Erythroblast (primary cell): ENCODE measurements at regions not wholly inside any gene's neighbourhood (a gene's known extent, or its start where the extent isn't known, plus 50 kb on each side); places are given as distances from the start of the nearest gene placed in this dataset.
"Not testable (repeated sequence)": the region's sequence is repeated elsewhere in the genome, so short reads cannot be mapped to it uniquely, and the experiment has no call there.

ENCODE experiments used
- GATA1 ChIP-seq: IDR thresholded peaks from 2 replicates; pipeline ENCODE4 v1.6.1; 2011; ENCODE audit warnings: low read depth, mild to moderate bottlenecking, control low read depth, low read length, moderate library complexity
- POLR2A ChIP-seq: IDR thresholded peaks from 2 replicates; pipeline ENCODE4 v1.6.1; 2011; ENCODE audit warnings: mild to moderate bottlenecking, low read length

DNA sequence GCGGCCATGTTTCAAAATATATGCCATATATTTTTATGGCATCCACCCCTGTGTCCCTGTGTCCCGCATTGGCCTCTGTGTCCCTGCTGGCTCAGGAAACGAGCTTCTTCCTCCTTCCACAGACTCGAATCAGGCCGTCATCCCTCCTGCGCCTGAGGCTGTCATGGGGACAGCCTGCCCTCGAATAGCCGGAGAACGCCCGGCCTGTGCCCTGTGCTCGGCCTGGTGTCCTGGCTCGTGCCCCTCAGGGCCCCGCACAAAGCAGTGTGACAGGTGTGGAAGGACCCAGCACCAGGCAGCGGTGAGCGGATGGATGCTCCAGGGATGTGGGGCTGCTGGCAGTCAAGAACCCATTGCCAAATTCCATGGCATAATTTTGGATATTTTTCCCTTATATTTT lies 1500.0 kb downstream of the FOXD4L5 start:
- TF ChIP-seq POLR2A, GATA1: not testable (repeated sequence)
